Activated T-cell treated with anti-CD3 and anti-CD28 coated beads for 48 hours (primary cell): ENCODE measurements at regions not wholly inside any gene's neighbourhood (a gene's known extent, or its start where the extent isn't known, plus 50 kb on each side); places are given as distances from the start of the nearest gene placed in this dataset.

Experiments used
- DNase-seq: peaks from one replicate; pipeline ENCODE4 v3.0.0-alpha.2; 2020; ENCODE audit warnings: low read depth

- DNase-seq: no peak
Observed at GRCh38 chr11:92276773-92277172, 52.2 kb downstream of the FAT3 start.

- no peak for DNase-seq
Observed at GRCh38 chr11:92277871-92278270, 53.3 kb downstream of the FAT3 start.

GRCh38 chr11:92278791-92279433, 54.3 kb downstream of the FAT3 start:
- DNase-seq: no peak

DNA sequence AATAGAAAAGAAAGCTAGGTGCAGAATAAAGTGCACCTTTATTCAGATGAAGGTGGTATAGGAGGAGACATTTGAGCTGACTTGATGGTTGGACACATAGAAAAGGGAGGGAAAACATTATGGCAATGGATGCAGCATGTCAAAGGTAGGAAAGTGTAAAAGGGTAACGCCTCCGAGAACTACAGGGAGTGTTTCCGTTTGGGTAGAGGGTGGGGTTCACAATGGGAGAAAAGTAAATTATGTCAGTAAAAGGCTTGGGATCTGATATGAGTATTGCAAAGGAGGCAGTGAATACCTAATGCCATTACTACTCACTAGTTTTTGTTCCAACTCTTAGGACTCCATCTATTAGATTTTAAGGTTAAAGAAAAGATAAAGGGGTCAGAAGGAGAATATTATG, 59.5 kb downstream of the FAT3 start:
- DNase-seq: no peak

DNA sequence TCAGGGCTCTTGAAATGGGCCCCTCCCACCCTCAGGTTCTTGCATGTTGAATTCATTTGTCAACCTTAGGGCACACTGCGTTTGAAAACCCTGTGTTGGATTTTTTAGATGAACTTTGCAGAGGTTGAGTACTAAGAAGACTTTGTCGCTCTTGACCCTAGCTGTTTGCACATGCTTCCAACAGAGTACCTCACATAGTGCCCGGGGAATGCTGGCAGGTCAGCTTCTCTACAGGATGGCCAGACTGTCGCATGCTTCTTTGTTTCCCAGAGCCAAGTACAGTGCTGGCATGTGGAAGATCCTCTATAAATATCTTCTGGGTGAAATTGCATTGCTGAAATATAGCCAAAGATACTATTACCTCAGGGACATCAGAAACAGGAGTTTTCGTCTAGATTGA, 59.9 kb downstream of the FAT3 start:
- DNase-seq: no peak

GRCh38 chr11:92285776-92286175, 61.2 kb downstream of the FAT3 start:
- no peak for DNase-seq

DNA sequence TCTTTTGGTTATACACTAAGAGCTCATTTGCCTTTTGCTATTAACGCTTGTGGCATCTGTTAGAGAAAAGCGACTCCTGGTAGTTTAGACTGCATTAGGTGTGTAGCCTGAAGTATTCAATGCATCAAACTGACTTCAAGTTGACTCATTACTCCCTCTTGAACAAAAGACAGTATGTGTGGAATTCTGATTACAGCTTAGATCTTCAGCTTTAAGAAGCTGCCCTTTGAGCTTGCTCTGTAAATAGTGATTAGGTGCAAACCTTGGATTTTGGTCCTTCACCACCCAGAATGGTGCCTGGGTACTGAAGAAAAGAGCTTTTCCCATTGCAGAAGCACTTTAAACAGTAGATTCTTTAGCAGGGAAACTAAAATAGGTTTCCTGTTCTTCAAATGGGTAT, 62.1 kb downstream of the FAT3 start:
- no peak for DNase-seq

DNA sequence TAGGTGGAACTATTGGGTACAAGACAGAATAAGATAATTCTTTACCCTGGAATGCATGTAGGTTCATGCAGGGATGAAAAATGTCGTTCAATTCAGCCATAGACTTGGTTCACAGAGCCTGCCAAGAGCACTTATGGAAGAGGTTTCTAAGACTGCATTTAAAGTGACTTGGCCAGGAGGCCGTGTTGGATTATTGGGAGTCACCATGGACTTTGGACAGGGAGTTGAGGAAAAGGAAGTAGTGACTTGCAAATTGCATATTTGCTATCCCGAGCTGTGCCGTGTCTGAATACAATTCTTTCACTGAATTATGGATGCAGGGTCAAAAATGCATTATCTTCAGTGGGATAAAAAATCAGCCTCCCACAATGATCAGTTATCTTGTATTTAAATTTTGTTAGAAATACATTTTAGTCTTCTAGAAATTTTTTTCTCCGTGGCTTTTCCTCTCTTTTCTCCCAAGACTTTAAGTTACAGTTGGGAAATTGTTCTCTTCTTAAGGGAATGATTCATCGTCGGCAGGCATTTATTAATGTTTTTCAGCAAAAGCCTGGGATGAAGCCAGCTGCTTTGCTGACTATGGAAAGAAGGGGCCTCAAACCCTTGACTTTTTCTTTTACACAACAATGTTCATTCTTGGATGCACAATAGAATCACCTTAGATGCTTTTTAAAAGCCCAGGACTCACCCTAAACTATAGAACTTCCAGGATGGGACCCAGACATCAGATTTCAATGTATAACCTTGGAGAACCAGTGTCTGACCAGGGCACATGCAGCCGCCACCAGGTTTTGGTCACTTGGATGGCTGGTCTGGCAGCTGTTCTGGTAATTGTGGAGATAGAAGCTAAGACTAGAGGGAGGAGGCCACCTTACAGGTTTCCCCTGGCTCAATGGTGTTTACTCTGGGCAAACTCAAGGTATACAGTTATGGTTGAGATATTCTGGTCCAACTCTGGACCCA, 70.8 kb downstream of the FAT3 start:
- no peak for DNase-seq

GRCh38 chr11:92296138-92296515, 71.5 kb downstream of the FAT3 start:
- DNase-seq: no peak

GRCh38 chr11:92297567-92298553, 73.2 kb downstream of the FAT3 start:
- DNase-seq: no peak

DNA sequence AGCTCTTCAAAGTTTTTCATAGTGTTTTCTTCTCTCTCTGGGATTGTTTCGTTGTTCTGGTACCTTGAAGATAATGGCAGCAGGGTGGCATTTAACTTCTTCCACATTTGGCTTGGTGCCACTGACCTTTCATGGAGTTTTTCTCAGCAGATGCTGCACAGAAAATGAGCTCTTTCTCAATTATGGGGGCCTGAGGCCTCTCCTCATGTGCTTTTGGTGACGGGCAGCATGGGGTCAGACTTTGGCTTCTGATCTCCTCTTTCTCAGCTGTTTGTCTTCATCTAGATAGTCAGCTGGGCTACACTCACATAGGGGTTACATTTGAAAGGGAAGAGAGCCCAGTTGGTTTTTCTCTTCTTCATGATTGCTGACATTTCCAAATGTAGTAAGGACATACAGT, 76.3 kb downstream of the FAT3 start:
- DNase-seq: no peak

DNA sequence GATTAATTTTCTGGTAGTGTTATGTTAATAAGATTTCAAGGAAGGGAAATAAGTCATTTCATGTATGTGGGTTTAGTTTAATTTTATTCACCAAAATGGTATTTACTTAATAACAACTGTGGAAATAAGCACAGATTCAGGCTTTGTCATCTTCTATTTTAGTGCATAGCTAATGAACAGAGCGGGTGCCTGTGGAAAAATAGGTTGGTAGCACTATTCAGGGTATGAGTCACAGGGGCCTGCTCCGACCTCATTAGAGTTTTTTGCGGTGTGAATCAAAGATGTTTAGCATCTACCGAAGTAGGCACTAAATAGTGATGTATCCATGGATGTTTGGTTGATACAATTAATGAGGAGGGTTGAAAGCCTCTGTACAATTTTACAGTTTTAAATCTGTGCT, 78.2 kb downstream of the FAT3 start:
- DNase-seq: no peak

DNA sequence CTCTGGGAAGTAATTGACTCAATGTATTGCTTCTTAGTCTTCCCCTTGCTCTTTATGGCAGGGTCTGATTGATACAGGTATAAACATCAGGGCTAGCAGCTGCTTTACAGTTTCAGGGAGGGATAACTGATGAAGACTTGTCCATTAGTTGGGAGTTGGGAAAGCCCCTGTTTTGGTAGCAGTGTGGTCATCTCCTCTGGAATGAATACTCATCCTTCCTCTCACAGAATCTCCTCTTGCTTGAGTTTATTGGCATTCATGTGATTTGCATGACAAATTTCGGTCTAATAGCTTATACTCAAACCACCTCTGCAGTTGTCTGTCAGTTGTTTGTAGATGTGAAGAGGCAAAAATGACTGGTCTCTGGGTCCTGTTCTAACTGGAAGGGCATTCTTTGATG, 79.7 kb downstream of the FAT3 start:
- no peak for DNase-seq

GRCh38 chr11:92306966-92307510, 82.4 kb downstream of the FAT3 start:
- DNase-seq: no peak

- DNase-seq: no peak
Observed at GRCh38 chr11:92308366-92308765, 83.7 kb downstream of the FAT3 start.

GRCh38 chr11:92311616-92312449, 87.2 kb downstream of the FAT3 start:
- DNase-seq: no peak

GRCh38 chr11:92313784-92314183, 89.2 kb downstream of the FAT3 start:
- no peak for DNase-seq

DNA sequence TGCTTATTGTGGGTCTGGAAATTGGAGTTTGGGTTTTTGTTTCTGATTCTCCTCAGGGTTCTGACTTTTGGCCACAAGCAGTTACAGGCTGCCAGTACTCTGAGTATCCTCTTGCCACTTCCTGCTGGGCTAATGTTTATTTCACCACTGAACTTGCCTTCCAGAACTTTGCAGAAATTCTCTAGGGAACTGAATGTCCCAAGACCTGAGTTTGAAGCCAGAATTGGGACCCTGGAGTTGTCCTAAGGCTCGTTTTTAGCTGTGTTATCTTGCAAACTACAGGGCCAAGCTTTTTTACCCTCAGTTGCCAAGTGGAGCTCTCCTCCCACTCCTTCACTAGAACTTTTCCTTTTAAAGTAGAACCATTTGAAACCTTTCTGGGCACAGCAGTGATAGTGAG, 89.9 kb downstream of the FAT3 start:
- no peak for DNase-seq

- no peak for DNase-seq
Observed at GRCh38 chr11:92316106-92316809, 91.6 kb downstream of the FAT3 start.

- DNase-seq: no peak
Observed at GRCh38 chr11:92317222-92317621, 92.6 kb downstream of the FAT3 start.
